Natural killer cell (primary cell): ENCODE measurements at regions not wholly inside any gene's neighbourhood (a gene's known extent, or its start where the extent isn't known, plus 50 kb on each side); places are given as distances from the start of the nearest gene placed in this dataset.

Experiments used
- ATAC-seq, 3 donors: fragments of 150-1000 bp in 2 of 3; fragments of 200-7000 bp in 1 of 3; cut with Tn5 transposase; 1 replicate in 1 of 3; 2 replicates in 2 of 3; pipeline ENCODE4 v1.10.0; 2021; ENCODE audit warnings: mild to moderate bottlenecking in 2 of 3, moderate library complexity in 2 of 3
- DNase-seq, 2 donors: peaks; one replicate each; pipeline versions ENCODE4 v3.0.0 to v3.0.0-alpha.2; 2013 to 2021; ENCODE audit warnings: mixed read lengths in 1 of 2
- H3K27ac ChIP-seq: one replicate; pipeline ENCODE4 v1.5.1; 2013; ENCODE audit warnings: mild to moderate bottlenecking, low read length
- H3K27me3 ChIP-seq: one replicate; pipeline ENCODE4 v1.6.1; 2013; ENCODE audit warnings: low read length; ENCODE audit not compliant: control insufficient read depth, insufficient read depth
- H3K36me3 ChIP-seq: one replicate; pipeline ENCODE4 v1.6.1; 2013; ENCODE audit warnings: low read length; ENCODE audit not compliant: control insufficient read depth, insufficient read depth
- H3K4me1 ChIP-seq: one replicate; pipeline ENCODE4 v1.6.1; 2013; ENCODE audit warnings: low read length; ENCODE audit not compliant: control insufficient read depth, insufficient read depth
- H3K4me3 ChIP-seq: one replicate; pipeline ENCODE4 v1.5.1; 2013; ENCODE audit warnings: low read length
- H3K9me3 ChIP-seq: one replicate; pipeline ENCODE4 v1.6.1; 2013; ENCODE audit warnings: low read length; ENCODE audit not compliant: control insufficient read depth, insufficient read depth
- H3K27ac Mint-ChIP-seq, 2 donors: one replicate each; pipeline ENCODE4 v1.8.0; 2022; ENCODE audit warnings: mild to moderate bottlenecking in 2 of 2, mixed read lengths in 2 of 2, moderate library complexity in 1 of 2
- H3K27me3 Mint-ChIP-seq, 2 donors: one replicate each; pipeline ENCODE4 v1.8.0; 2022; ENCODE audit warnings: low read depth in 2 of 2, mixed read lengths in 2 of 2
- H3K36me3 Mint-ChIP-seq: one replicate; pipeline ENCODE4 v1.8.0; 2022; ENCODE audit warnings: mixed read lengths
- H3K4me1 Mint-ChIP-seq, 2 donors: one replicate each; pipeline ENCODE4 v1.8.0; 2022; ENCODE audit warnings: mixed read lengths in 2 of 2
- H3K4me3 Mint-ChIP-seq: one replicate; pipeline ENCODE4 v1.8.0; 2022; ENCODE audit warnings: mild to moderate bottlenecking, moderate library complexity, mixed read lengths
- H3K9me3 Mint-ChIP-seq, 2 donors: one replicate each; pipeline ENCODE4 v1.8.0; 2022; ENCODE audit warnings: mixed read lengths in 2 of 2
- CTCF ChIP-seq: fragments of 200-600 bp; IDR thresholded peaks from one replicate; pipeline ENCODE4 v1.8.0; 2022; ENCODE audit warnings: antibody characterized with exemption
- WGBS: methylation state at CpG from one replicate; pipeline ENCODE4 v1.1.7; 2013; ENCODE audit warnings: missing lambda C conversion rate; ENCODE audit not compliant: insufficient coverage; 5-methylcytosine and 5-hydroxymethylcytosine counted together
- intact Hi-C: fragments of 100-400 bp; cut with micrococcal nuclease; formaldehyde crosslinking; loops from one replicate; pipeline ENCODE4 v1.14.2; 2022

DNA sequence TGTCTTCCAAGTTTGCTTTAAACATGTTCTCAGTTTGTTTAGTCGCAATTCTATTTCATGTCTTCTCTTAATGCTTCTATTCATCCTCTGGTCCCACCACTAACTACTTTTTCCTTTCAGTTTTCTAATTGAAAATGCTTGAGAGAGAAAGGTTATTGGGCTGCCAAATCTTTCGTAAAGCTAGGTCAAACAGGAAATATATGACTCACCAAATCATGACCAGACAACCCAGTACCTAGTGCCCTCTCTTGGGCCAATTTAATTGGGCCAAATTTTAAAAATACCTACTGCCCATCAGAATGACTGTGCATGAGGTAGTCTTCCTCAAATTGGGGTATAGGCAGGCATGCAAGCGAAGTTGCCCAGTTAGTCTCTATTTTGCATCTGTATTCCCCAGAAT is 295.4 kb upstream of the PBX1 start:
- Histone ChIP-seq H3K9me3 (no peaks in the 10 kb centered on the region), H3K4me1 (no peaks in the 10 kb centered on the region), H3K36me3 (no peaks in the 10 kb centered on the region), H3K27me3 (no peaks in the 10 kb centered on the region), H3K4me3 (no peak overlapping the region), H3K27ac (no peak overlapping the region)
- no peak for TF ChIP-seq CTCF
- DNase-seq = no peak
- WGBS = 92% methylated on average over 3 of the region's 3 CpGs
- Mint-ChIP-seq H3K4me3 (no peak overlapping the region), H3K4me1 (no peaks in the 10 kb centered on the region), H3K27ac (no peak overlapping the region), H3K36me3 (no peaks in the 10 kb centered on the region), H3K27me3 (no peaks in the 10 kb centered on the region), H3K9me3 (peaks cover 5 to 10% of the 10 kb centered on the region in 2 donors)
- ATAC-seq = no peak
- intact Hi-C loops = no loop called here

- DNase-seq = no peak
- Histone ChIP-seq H3K4me1 (no peaks in the 10 kb centered on the region), H3K4me3 (no peak overlapping the region), H3K27me3 (no peaks in the 10 kb centered on the region), H3K9me3 (no peaks in the 10 kb centered on the region), H3K27ac (no peak overlapping the region), H3K36me3 (no peaks in the 10 kb centered on the region)
- Mint-ChIP-seq H3K4me3 (no peak overlapping the region), H3K4me1 (no peaks in the 10 kb centered on the region), H3K36me3 (no peaks in the 10 kb centered on the region), H3K27ac (no peak overlapping the region), H3K9me3 (peaks cover 5 to 8% of the 10 kb centered on the region in 2 donors), H3K27me3 (no peaks in the 10 kb centered on the region)
- intact Hi-C loops = no loop called here
- no peak for TF ChIP-seq CTCF
- ATAC-seq = no peak
- 50% methylated on average over 1 of the region's 2 CpGs for WGBS
Measured at GRCh38 chr1:164265232-164265631, 293.8 kb upstream of the PBX1 start.

- H3K4me1 Mint-ChIP-seq = no peaks in the 10 kb centered on the region
- Histone ChIP-seq H3K4me3 (no peak overlapping the region), H3K4me1 (no peaks in the 10 kb centered on the region), H3K27me3 (no peaks in the 10 kb centered on the region), H3K36me3 (no peaks in the 10 kb centered on the region), H3K9me3 (no peaks in the 10 kb centered on the region), H3K27ac (no peak overlapping the region)
- H3K4me3 Mint-ChIP-seq = no peak overlapping the region
- peaks cover 0 to 5% of the 10 kb centered on the region in 2 donors for H3K27me3 Mint-ChIP-seq
- no peaks in the 10 kb centered on the region for H3K36me3 Mint-ChIP-seq
- H3K9me3 Mint-ChIP-seq = peaks cover 11 to 14% of the 10 kb centered on the region in 2 donors
- intact Hi-C loops = no loop called here
- TF ChIP-seq CTCF = no peak
- no peak for ATAC-seq
- no peak for DNase-seq
- no peak overlapping the region for H3K27ac Mint-ChIP-seq
Measured at GRCh38 chr1:164272156-164272555, 286.8 kb upstream of the PBX1 start.

DNA sequence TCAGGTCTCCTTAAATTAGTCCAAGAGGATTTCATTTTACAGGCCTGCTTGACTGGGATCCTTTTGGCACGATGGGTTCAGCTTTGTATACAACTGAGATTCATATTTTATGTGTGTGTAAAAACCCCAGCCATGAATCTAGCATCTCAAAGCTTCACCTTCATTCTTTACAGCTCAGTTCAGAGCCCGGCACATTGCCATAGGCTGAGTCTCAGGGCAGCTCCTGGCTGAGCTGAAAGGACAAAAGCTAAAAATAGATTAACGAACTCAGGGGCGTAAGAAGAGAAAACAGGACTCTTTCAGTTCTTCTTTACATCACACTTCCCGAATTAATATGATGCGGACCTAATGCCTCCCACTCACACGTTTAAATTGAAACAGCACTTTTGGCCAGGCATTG is 262.8 kb upstream of the PBX1 start:
- Mint-ChIP-seq H3K27me3 (no peaks in the 10 kb centered on the region), H3K27ac (no peak overlapping the region), H3K4me1 (no peaks in the 10 kb centered on the region), H3K36me3 (no peaks in the 10 kb centered on the region), H3K4me3 (no peak overlapping the region), H3K9me3 (peaks cover 0 to 5% of the 10 kb centered on the region in 2 donors)
- no peaks in the 10 kb centered on the region for H3K4me1 ChIP-seq
- intact Hi-C loops = no loop called here
- H3K4me3 ChIP-seq = no peak overlapping the region
- H3K27me3 ChIP-seq = no peaks in the 10 kb centered on the region
- DNase-seq = no peak
- 77% methylated on average over 6 of the region's 7 CpGs for WGBS
- H3K9me3 ChIP-seq = no peaks in the 10 kb centered on the region
- H3K36me3 ChIP-seq = no peaks in the 10 kb centered on the region
- H3K27ac ChIP-seq = no peak overlapping the region
- no peak for ATAC-seq
- TF ChIP-seq CTCF = no peak
